Upper lobe of right lung (tissue), 1 donor: ENCODE measurements at regions not wholly inside any gene's neighbourhood (a gene's known extent, or its start where the extent isn't known, plus 50 kb on each side); places are given as distances from the start of the nearest gene placed in this dataset.

Source experiments
- ATAC-seq: fragments of 200-7000 bp; cut with Tn5 transposase; one replicate; pipeline ENCODE4 v1.9.1; 2020; ENCODE audit warnings: mild to moderate bottlenecking, moderate library complexity
- DNase-seq: peaks from one replicate; pipeline ENCODE4 v3.0.0-alpha.2; 2020
- H3K27ac ChIP-seq: fragments of 200-600 bp; one replicate; pipeline ENCODE4 v1.8.0; 2022
- H3K27me3 ChIP-seq: fragments of 200-600 bp; one replicate; pipeline ENCODE4 v1.8.0; 2022; ENCODE audit warnings: mild to moderate bottlenecking
- H3K36me3 ChIP-seq: fragments of 200-600 bp; one replicate; pipeline ENCODE4 v1.8.0; 2022
- H3K4me1 ChIP-seq: fragments of 200-600 bp; one replicate; pipeline ENCODE4 v1.8.0; 2022
- H3K4me3 ChIP-seq: fragments of 200-600 bp; one replicate; pipeline ENCODE4 v1.8.0; 2022; ENCODE audit warnings: mild to moderate bottlenecking
- H3K9me3 ChIP-seq: fragments of 200-600 bp; one replicate; pipeline ENCODE4 v1.8.0; 2022
- intact Hi-C: fragments of 100-400 bp; cut with DNase I; formaldehyde crosslinking; loops from one replicate; pipeline ENCODE4 v1.11.0; 2022
- TF ChIP-seq, protein P1 (sequence below): fragments of 200-600 bp; IDR thresholded peaks from one replicate; pipeline ENCODE4 v1.8.0; 2022; ENCODE audit warnings: antibody characterized with exemption
- donor health status: DM: no; HTN: yes; CAD: no; lungs with severe emphysema.

- Histone ChIP-seq H3K27me3 (no peaks in the 10 kb centered on the region), H3K4me1 (no peaks in the 10 kb centered on the region), H3K4me3 (no peak overlapping the region), H3K36me3 (no peaks in the 10 kb centered on the region), H3K9me3 (no peaks in the 10 kb centered on the region), H3K27ac (no peak overlapping the region)
- TF ChIP-seq, protein P1, sequence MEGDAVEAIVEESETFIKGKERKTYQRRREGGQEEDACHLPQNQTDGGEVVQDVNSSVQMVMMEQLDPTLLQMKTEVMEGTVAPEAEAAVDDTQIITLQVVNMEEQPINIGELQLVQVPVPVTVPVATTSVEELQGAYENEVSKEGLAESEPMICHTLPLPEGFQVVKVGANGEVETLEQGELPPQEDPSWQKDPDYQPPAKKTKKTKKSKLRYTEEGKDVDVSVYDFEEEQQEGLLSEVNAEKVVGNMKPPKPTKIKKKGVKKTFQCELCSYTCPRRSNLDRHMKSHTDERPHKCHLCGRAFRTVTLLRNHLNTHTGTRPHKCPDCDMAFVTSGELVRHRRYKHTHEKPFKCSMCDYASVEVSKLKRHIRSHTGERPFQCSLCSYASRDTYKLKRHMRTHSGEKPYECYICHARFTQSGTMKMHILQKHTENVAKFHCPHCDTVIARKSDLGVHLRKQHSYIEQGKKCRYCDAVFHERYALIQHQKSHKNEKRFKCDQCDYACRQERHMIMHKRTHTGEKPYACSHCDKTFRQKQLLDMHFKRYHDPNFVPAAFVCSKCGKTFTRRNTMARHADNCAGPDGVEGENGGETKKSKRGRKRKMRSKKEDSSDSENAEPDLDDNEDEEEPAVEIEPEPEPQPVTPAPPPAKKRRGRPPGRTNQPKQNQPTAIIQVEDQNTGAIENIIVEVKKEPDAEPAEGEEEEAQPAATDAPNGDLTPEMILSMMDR, result no peak
- intact Hi-C loops, result no loop called here
- DNase-seq (no peak), ATAC-seq (no peak)
Observed at GRCh38 chr5:10122076-10122726, 127.5 kb downstream of the ATPSCKMT start.

DNA sequence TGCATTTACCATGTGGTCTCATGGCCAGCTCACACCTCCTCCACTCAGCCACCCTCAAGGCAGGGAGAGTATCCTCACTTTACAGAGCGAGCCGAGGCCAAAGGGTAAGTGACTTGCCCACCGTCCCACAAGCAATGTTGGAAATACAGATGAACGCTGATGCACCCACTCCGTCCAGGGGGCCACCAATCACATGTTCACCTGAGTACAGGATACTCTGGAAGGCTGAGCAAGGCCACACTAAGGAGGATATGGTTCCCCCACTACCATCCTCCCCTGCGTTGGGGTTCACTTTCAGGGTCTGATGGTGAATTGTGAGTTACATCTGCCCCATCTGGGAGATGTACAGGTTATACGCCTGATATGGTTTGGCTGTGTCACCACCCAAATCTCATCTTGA is 128.8 kb downstream of the ATPSCKMT start:
- no peak for ATAC-seq
- no peaks in the 10 kb centered on the region for H3K36me3 ChIP-seq
- H3K4me3 ChIP-seq, result no peak overlapping the region
- intact Hi-C loops, result no loop called here
- TF ChIP-seq, protein P1, result no peak
- H3K27ac ChIP-seq, result no peak overlapping the region
- no peak for DNase-seq
- H3K27me3 ChIP-seq, result no peaks in the 10 kb centered on the region
- no peaks in the 10 kb centered on the region for H3K9me3 ChIP-seq
- H3K4me1 ChIP-seq, result no peaks in the 10 kb centered on the region

DNA sequence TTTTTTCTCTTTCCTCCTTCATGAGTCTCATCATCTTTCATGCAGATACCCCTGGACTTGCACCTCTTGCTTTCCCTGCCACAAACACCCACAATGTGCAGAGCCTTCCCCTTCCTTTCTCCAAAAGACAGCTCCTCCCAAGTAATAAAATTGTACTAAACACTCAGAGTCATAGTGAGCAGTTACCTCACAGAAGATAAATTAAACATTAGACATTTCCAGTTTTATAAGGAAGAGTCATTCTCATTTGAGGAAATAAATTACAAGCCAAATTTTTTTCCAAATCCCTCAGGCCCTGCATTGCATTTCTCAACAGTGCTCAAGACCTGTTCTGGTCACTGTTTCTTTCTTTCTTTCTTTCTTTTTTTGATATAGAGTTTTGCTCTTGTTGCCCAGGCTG is 131.5 kb downstream of the ATPSCKMT start:
- Histone ChIP-seq H3K27me3 (no peaks in the 10 kb centered on the region), H3K36me3 (no peaks in the 10 kb centered on the region), H3K4me3 (no peak overlapping the region), H3K9me3 (no peaks in the 10 kb centered on the region), H3K4me1 (no peaks in the 10 kb centered on the region), H3K27ac (no peak overlapping the region)
- intact Hi-C loops, result no loop called here
- TF ChIP-seq, protein P1, result no peak
- ATAC-seq (no peak), DNase-seq (no peak)

DNA sequence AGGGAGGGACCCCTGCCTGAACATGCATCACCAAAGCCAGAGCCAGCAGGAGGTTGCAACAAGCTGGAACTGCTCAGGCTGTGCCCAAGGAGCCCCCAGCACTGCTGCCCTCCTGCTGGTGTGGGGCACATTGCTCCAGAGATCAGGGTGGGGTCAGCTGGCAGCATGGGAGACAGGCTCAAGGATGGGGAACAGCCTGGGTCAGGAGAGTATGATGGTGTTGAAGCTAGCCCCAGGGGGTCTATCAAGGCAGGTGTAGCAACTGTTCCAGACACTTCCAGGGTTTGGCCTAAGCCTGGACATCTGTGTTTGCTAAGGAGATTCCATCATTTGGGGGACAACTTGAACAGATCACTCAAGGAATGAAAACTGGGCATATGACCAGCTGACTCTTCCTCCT is 133.1 kb downstream of the ATPSCKMT start:
- no peaks in the 10 kb centered on the region for H3K4me1 ChIP-seq
- no peaks in the 10 kb centered on the region for H3K36me3 ChIP-seq
- no peaks in the 10 kb centered on the region for H3K27me3 ChIP-seq
- no peaks in the 10 kb centered on the region for H3K9me3 ChIP-seq
- intact Hi-C loops, result no loop called here
- DNase-seq (no peak), ATAC-seq (no peak)
- no peak overlapping the region for H3K4me3 ChIP-seq
- H3K27ac ChIP-seq, result no peak overlapping the region
- TF ChIP-seq, protein P1, result no peak

DNA sequence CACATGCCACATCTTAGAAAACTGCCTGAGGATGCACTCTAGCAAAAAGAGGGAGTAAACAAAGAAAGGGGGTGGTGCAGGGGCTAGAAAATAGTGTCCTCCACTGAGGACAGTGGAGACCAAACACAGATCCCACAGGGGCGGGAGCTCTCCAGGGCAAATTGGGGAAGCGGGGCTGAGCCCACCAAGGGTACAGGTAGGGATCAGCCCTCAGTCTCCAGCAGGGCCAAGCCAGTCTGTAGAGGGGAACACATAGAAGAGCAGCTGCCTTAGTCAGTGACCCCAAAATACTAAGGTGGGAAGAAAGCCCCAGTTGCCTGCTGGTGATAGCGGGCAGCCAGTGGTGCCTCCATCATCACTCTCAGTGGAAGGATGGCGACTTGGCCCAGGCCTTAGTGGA is 134.0 kb downstream of the ATPSCKMT start:
- no peak overlapping the region for H3K27ac ChIP-seq
- intact Hi-C loops, result no loop called here
- H3K27me3 ChIP-seq, result no peaks in the 10 kb centered on the region
- ATAC-seq, result peak; percentile 15
- H3K4me3 ChIP-seq, result no peak overlapping the region
- no peaks in the 10 kb centered on the region for H3K36me3 ChIP-seq
- no peaks in the 10 kb centered on the region for H3K9me3 ChIP-seq
- no peaks in the 10 kb centered on the region for H3K4me1 ChIP-seq
- TF ChIP-seq, protein P1, result no peak
- DNase-seq, result no peak

GRCh38 chr5:10111571-10111970 is 138.1 kb downstream of the ATPSCKMT start:
- TF ChIP-seq, protein P1, result peak; percentile 24
- intact Hi-C loops, result no loop called here
- Histone ChIP-seq H3K27ac (no peak overlapping the region), H3K4me3 (no peak overlapping the region), H3K4me1 (no peaks in the 10 kb centered on the region), H3K27me3 (no peaks in the 10 kb centered on the region), H3K36me3 (no peaks in the 10 kb centered on the region), H3K9me3 (no peaks in the 10 kb centered on the region)
- peak; percentile 75 for ATAC-seq
- DNase-seq, result no peak
